PC-9 (cell line): ENCODE measurements at regions not wholly inside any gene's neighbourhood (a gene's known extent, or its start where the extent isn't known, plus 50 kb on each side); places are given as distances from the start of the nearest gene placed in this dataset.

Experiments
- EZH2 ChIP-seq: fragments of 200-600 bp; sonication (generic); IDR thresholded peaks from 2 replicates; pipeline ENCODE4 v1.8.0; 2017; ENCODE audit warnings: antibody characterized with exemption, low read depth
- TF ChIP-seq, protein P1 (sequence below): fragments of 200-600 bp; sonication (generic); conservative IDR thresholded peaks from 2 replicates; pipeline ENCODE4 v1.6.1; 2017; ENCODE audit warnings: mixed run types, antibody characterized with exemption, mild to moderate bottlenecking, moderate library complexity

DNA sequence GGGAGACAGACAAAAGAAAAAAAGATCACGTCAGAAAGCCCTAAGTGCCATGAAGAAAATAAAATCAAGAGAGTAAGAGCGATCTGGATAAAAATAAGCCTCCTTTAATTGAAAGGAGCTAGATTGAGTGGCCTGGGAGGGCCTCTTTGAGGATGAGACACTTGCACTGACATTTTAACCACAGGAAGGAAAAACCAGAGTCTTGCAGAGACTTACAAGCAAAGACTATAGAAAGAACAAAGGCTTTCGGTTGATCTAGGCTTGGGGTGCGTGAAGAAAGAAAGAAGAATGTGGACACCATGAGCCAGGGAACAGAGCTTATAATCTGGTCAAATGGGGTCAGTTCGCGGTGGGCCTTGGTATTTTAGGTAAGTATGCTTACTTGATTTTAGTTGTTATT lies 342.7 kb downstream of the COG6 start:
- TF ChIP-seq, protein P1, sequence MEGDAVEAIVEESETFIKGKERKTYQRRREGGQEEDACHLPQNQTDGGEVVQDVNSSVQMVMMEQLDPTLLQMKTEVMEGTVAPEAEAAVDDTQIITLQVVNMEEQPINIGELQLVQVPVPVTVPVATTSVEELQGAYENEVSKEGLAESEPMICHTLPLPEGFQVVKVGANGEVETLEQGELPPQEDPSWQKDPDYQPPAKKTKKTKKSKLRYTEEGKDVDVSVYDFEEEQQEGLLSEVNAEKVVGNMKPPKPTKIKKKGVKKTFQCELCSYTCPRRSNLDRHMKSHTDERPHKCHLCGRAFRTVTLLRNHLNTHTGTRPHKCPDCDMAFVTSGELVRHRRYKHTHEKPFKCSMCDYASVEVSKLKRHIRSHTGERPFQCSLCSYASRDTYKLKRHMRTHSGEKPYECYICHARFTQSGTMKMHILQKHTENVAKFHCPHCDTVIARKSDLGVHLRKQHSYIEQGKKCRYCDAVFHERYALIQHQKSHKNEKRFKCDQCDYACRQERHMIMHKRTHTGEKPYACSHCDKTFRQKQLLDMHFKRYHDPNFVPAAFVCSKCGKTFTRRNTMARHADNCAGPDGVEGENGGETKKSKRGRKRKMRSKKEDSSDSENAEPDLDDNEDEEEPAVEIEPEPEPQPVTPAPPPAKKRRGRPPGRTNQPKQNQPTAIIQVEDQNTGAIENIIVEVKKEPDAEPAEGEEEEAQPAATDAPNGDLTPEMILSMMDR: no peak
- no peak for TF ChIP-seq EZH2
